PFSK-1 (cell line): ENCODE measurements at regions not wholly inside any gene's neighbourhood (a gene's known extent, or its start where the extent isn't known, plus 50 kb on each side); places are given as distances from the start of the nearest gene placed in this dataset.

ENCODE experiments used
- FOXP2 ChIP-seq: optimal IDR thresholded peaks from 2 replicates; pipeline ENCODE3; 2011; ENCODE audit warnings: borderline replicate concordance, control low read depth, inconsistent platforms; ENCODE audit not compliant: insufficient read depth; ENCODE audit errors: extremely low read length, extremely low read depth
- POLR2AphosphoS5 ChIP-seq: IDR thresholded peaks from 2 replicates; pipeline ENCODE4 v1.6.1; 2012; ENCODE audit warnings: low read depth, mild to moderate bottlenecking, control low read depth, low read length, moderate library complexity
- SIN3A ChIP-seq: IDR thresholded peaks from 2 replicates; pipeline ENCODE4 v1.6.1; 2012; ENCODE audit warnings: mild to moderate bottlenecking, low read length, moderate library complexity, borderline replicate concordance; ENCODE audit not compliant: insufficient read depth
- TAF1 ChIP-seq: IDR thresholded peaks from 2 replicates; pipeline ENCODE4 v1.6.1; 2012; ENCODE audit warnings: low read length, control low read depth, borderline replicate concordance; ENCODE audit not compliant: insufficient read depth
- TF ChIP-seq, protein P1 (sequence below), 2 experiments: IDR thresholded peaks; 2 replicates each; pipeline versions ENCODE4 v1.6.1 to v1.8.0; 2011 to 2012; ENCODE audit warnings: low read depth in 2 of 2, low read length in 2 of 2, control low read depth in 1 of 2, inconsistent platforms in 1 of 2, mild to moderate bottlenecking in 1 of 2, moderate library complexity in 1 of 2; ENCODE audit not compliant: insufficient read depth in 1 of 2

DNA sequence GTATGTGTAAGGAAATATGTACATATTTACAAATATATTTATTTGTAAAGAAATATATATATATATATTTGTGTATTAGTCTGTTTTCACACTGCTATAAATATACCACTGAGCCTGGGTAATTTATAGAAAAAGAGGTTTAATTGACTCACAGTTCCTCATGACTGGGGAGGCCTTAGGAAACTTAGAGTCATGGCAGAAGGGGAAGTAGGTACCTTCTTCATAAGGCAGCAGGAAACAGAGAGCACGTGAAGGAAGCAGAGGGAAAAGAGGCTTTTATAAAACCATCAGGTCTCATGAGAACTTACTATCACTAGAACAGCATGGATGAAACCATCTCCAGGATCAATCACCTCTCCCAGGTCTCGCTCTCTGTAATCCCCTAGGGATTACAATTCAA is 644.5 kb upstream of the HS3ST5 start:
- TF ChIP-seq POLR2AphosphoS5 (no peak), TAF1 (no peak), SIN3A (no peak), FOXP2 (no peak)
- TF ChIP-seq, protein P1, sequence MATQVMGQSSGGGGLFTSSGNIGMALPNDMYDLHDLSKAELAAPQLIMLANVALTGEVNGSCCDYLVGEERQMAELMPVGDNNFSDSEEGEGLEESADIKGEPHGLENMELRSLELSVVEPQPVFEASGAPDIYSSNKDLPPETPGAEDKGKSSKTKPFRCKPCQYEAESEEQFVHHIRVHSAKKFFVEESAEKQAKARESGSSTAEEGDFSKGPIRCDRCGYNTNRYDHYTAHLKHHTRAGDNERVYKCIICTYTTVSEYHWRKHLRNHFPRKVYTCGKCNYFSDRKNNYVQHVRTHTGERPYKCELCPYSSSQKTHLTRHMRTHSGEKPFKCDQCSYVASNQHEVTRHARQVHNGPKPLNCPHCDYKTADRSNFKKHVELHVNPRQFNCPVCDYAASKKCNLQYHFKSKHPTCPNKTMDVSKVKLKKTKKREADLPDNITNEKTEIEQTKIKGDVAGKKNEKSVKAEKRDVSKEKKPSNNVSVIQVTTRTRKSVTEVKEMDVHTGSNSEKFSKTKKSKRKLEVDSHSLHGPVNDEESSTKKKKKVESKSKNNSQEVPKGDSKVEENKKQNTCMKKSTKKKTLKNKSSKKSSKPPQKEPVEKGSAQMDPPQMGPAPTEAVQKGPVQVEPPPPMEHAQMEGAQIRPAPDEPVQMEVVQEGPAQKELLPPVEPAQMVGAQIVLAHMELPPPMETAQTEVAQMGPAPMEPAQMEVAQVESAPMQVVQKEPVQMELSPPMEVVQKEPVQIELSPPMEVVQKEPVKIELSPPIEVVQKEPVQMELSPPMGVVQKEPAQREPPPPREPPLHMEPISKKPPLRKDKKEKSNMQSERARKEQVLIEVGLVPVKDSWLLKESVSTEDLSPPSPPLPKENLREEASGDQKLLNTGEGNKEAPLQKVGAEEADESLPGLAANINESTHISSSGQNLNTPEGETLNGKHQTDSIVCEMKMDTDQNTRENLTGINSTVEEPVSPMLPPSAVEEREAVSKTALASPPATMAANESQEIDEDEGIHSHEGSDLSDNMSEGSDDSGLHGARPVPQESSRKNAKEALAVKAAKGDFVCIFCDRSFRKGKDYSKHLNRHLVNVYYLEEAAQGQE (IDR thresholded peaks at IDR 0.05; ENCODE audit: insufficient read depth in 1 of 2, low read depth in 2 of 2, low read length in 2 of 2) = no peak
